ENCODE measurements at regions not wholly inside any gene's neighbourhood (a gene's known extent, or its start where the extent isn't known, plus 50 kb on each side); places are given as distances from the start of the nearest gene placed in this dataset.

DNA sequence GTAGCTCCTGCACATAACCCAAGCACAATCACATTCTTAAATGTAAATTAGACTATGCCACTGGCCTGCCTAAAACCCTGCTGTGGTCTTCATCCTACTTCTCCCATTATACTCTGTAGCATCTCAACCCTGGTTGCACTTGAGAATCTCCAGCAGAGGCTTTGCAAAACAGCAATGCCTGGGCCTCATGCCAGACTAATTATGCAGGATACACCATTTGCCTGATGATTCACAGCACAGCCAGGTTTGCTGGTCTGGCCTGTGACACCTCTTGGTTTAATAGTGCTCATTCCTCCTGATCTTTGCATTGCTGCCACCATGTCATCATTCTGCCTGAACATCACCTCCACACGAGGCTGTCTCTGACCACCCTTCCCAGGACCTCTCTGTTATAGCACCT is 491.9 kb upstream of the TOM1L1 start:
- no peak overlapping the region for H3K27ac ChIP-seq (ENCODE audit: low read length)
- no peak overlapping the region for H2AFZ ChIP-seq (ENCODE audit: low read depth, low read length)
- no peak overlapping the region for H3K4me2 ChIP-seq (ENCODE audit: low read length)
- no peak for TF ChIP-seq POLR2AphosphoS5 (IDR thresholded peaks at IDR 0.05)
- no peak for TF ChIP-seq RAD21 (conservative IDR thresholded peaks at IDR 0.05)
- TF ChIP-seq EP300 (conservative IDR thresholded peaks at IDR 0.05; ENCODE audit: poor library complexity, severe bottlenecking), result no peak
- no peak for TF ChIP-seq TAF1 (IDR thresholded peaks at IDR 0.05; ENCODE audit: low read depth)
- no peak for TF ChIP-seq MXI1 (conservative IDR thresholded peaks at IDR 0.05; ENCODE audit: poor library complexity, severe bottlenecking)
- TF ChIP-seq, protein P1, sequence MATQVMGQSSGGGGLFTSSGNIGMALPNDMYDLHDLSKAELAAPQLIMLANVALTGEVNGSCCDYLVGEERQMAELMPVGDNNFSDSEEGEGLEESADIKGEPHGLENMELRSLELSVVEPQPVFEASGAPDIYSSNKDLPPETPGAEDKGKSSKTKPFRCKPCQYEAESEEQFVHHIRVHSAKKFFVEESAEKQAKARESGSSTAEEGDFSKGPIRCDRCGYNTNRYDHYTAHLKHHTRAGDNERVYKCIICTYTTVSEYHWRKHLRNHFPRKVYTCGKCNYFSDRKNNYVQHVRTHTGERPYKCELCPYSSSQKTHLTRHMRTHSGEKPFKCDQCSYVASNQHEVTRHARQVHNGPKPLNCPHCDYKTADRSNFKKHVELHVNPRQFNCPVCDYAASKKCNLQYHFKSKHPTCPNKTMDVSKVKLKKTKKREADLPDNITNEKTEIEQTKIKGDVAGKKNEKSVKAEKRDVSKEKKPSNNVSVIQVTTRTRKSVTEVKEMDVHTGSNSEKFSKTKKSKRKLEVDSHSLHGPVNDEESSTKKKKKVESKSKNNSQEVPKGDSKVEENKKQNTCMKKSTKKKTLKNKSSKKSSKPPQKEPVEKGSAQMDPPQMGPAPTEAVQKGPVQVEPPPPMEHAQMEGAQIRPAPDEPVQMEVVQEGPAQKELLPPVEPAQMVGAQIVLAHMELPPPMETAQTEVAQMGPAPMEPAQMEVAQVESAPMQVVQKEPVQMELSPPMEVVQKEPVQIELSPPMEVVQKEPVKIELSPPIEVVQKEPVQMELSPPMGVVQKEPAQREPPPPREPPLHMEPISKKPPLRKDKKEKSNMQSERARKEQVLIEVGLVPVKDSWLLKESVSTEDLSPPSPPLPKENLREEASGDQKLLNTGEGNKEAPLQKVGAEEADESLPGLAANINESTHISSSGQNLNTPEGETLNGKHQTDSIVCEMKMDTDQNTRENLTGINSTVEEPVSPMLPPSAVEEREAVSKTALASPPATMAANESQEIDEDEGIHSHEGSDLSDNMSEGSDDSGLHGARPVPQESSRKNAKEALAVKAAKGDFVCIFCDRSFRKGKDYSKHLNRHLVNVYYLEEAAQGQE (IDR thresholded peaks at IDR 0.05; ENCODE audit: borderline replicate concordance), result no peak
- TF ChIP-seq SMC3 (conservative IDR thresholded peaks at IDR 0.05; ENCODE audit: poor library complexity), result no peak
- H3K4me3 ChIP-seq (ENCODE audit: low read length), result no peak overlapping the region
- no peak overlapping the region for H3K9ac ChIP-seq (ENCODE audit: low read length)
- no peaks in the 10 kb centered on the region for H3K9me2 ChIP-seq (ENCODE audit: insufficient read depth, low read length)
- no peaks in the 10 kb centered on the region for H3F3A ChIP-seq (ENCODE audit: insufficient read depth, low read length, poor library complexity, severe bottlenecking)
- no peaks in the 10 kb centered on the region for H3K79me2 ChIP-seq (replicated peaks; ENCODE audit: insufficient read depth, low read length)
- no peaks in the 10 kb centered on the region for H3K36me3 ChIP-seq (ENCODE audit: insufficient read depth, low read length)
- no peaks in the 10 kb centered on the region for H4K20me1 ChIP-seq (ENCODE audit: insufficient read depth)
- no peaks in the 10 kb centered on the region for H3K9me3 ChIP-seq (ENCODE audit: low read length)
- H3K27me3 ChIP-seq (ENCODE audit: insufficient read depth, low read depth, low read length), result no peaks in the 10 kb centered on the region

DNA sequence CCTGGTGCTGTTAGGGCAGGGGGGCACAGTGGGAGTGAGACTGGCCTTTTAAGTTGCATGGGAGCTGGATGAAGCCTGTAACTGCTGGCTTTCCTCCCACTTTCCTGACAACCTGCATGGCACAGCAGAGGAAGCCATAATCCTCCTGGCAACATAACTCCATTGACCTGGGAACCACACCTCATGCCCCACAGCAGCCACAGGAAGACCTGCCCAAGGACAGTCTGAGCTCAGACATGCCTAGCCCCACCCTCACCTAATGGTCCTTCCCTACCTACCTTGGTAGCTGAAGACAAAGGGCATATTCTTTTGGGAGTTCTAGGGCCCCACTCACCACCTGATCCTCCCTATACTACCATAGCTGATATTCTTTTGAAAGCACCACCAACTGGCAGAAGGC is 482.2 kb upstream of the TOM1L1 start:
- Histone ChIP-seq H3K9ac (ENCODE audit: low read length) (no peak overlapping the region), H3K27ac (ENCODE audit: low read length) (no peak overlapping the region), H3K79me2 (replicated peaks; ENCODE audit: insufficient read depth, low read length) (no peaks in the 10 kb centered on the region), H3K4me2 (ENCODE audit: low read length) (no peak overlapping the region), H2AFZ (ENCODE audit: low read depth, low read length) (no peak overlapping the region), H3F3A (ENCODE audit: insufficient read depth, low read length, poor library complexity, severe bottlenecking) (no peaks in the 10 kb centered on the region), H3K9me2 (ENCODE audit: insufficient read depth, low read length) (no peaks in the 10 kb centered on the region), H4K20me1 (ENCODE audit: insufficient read depth) (no peaks in the 10 kb centered on the region), H3K27me3 (ENCODE audit: insufficient read depth, low read depth, low read length) (no peaks in the 10 kb centered on the region), H3K4me3 (ENCODE audit: low read length) (no peak overlapping the region), H3K9me3 (ENCODE audit: low read length) (no peaks in the 10 kb centered on the region), H3K36me3 (ENCODE audit: insufficient read depth, low read length) (no peaks in the 10 kb centered on the region)
- TF ChIP-seq RAD21 (conservative IDR thresholded peaks at IDR 0.05) (no peak), EP300 (conservative IDR thresholded peaks at IDR 0.05; ENCODE audit: poor library complexity, severe bottlenecking) (no peak), MXI1 (conservative IDR thresholded peaks at IDR 0.05; ENCODE audit: poor library complexity, severe bottlenecking) (no peak), TAF1 (IDR thresholded peaks at IDR 0.05; ENCODE audit: low read depth) (no peak), EZH2 (IDR thresholded peaks at IDR 0.05; ENCODE audit: borderline replicate concordance, insufficient read depth, low read length, poor library complexity, severe bottlenecking) (no peak), SMC3 (conservative IDR thresholded peaks at IDR 0.05; ENCODE audit: poor library complexity) (no peak), POLR2AphosphoS5 (IDR thresholded peaks at IDR 0.05) (no peak)
- TF ChIP-seq, protein P1 (IDR thresholded peaks at IDR 0.05; ENCODE audit: borderline replicate concordance), result no peak
- TF ChIP-seq, protein P2, sequence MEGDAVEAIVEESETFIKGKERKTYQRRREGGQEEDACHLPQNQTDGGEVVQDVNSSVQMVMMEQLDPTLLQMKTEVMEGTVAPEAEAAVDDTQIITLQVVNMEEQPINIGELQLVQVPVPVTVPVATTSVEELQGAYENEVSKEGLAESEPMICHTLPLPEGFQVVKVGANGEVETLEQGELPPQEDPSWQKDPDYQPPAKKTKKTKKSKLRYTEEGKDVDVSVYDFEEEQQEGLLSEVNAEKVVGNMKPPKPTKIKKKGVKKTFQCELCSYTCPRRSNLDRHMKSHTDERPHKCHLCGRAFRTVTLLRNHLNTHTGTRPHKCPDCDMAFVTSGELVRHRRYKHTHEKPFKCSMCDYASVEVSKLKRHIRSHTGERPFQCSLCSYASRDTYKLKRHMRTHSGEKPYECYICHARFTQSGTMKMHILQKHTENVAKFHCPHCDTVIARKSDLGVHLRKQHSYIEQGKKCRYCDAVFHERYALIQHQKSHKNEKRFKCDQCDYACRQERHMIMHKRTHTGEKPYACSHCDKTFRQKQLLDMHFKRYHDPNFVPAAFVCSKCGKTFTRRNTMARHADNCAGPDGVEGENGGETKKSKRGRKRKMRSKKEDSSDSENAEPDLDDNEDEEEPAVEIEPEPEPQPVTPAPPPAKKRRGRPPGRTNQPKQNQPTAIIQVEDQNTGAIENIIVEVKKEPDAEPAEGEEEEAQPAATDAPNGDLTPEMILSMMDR (IDR thresholded peaks at IDR 0.05; ENCODE audit: poor library complexity, severe bottlenecking), result no peak
